ENCODE measurements at regions not wholly inside any gene's neighbourhood (a gene's known extent, or its start where the extent isn't known, plus 50 kb on each side); places are given as distances from the start of the nearest gene placed in this dataset.

GRCh38 chr5:105782501-105782900 lies 1888.2 kb downstream of the EFNA5 start:
- ATAC-seq (no peak), DNase-seq (no peak)
- Histone ChIP-seq H3K27ac (ENCODE audit: low read length) (no peak overlapping the region), H3K9me3 (ENCODE audit: control insufficient read depth, low read length) (no peaks in the 10 kb centered on the region), H3K27me3 (ENCODE audit: control insufficient read depth, insufficient read depth) (no peaks in the 10 kb centered on the region), H3K4me1 (ENCODE audit: control insufficient read depth, insufficient read depth, low read length) (no peaks in the 10 kb centered on the region), H3K4me3 (ENCODE audit: low read length) (no peak overlapping the region)
- intact Hi-C loops (cut with DNase I): no loop called here
- WGBS: 60% methylated on average over 2 of the region's 2 CpGs

- intact Hi-C loops (cut with DNase I): no loop called here
- ATAC-seq (no peak), DNase-seq (no peak)
- Histone ChIP-seq H3K9me3 (ENCODE audit: control insufficient read depth, low read length) (no peaks in the 10 kb centered on the region), H3K4me1 (ENCODE audit: control insufficient read depth, insufficient read depth, low read length) (no peaks in the 10 kb centered on the region), H3K4me3 (ENCODE audit: low read length) (no peak overlapping the region), H3K27me3 (ENCODE audit: control insufficient read depth, insufficient read depth) (no peaks in the 10 kb centered on the region), H3K27ac (ENCODE audit: low read length) (no peak overlapping the region)
- 83% methylated on average over 3 of the region's 3 CpGs for WGBS
Measured at GRCh38 chr5:105773241-105773640, 1897.5 kb downstream of the EFNA5 start.

- H3K27ac ChIP-seq (ENCODE audit: low read length): no peak overlapping the region
- H3K27me3 ChIP-seq (ENCODE audit: control insufficient read depth, insufficient read depth): no peaks in the 10 kb centered on the region
- 59% methylated on average over 2 of the region's 2 CpGs for WGBS
- H3K4me1 ChIP-seq (ENCODE audit: control insufficient read depth, insufficient read depth, low read length): no peaks in the 10 kb centered on the region
- H3K4me3 ChIP-seq (ENCODE audit: low read length): no peak overlapping the region
- DNase-seq (no peak), ATAC-seq (no peak)
- intact Hi-C loops (cut with DNase I): no loop called here
- no peaks in the 10 kb centered on the region for H3K9me3 ChIP-seq (ENCODE audit: control insufficient read depth, low read length)
Measured at GRCh38 chr5:105767267-105767666, 1903.5 kb downstream of the EFNA5 start.

- no peaks in the 10 kb centered on the region for H3K4me1 ChIP-seq (ENCODE audit: control insufficient read depth, insufficient read depth, low read length)
- DNase-seq: no peak
- H3K4me3 ChIP-seq (ENCODE audit: low read length): no peak overlapping the region
- no peaks in the 10 kb centered on the region for H3K27me3 ChIP-seq (ENCODE audit: control insufficient read depth, insufficient read depth)
- no peak for ATAC-seq
- intact Hi-C loops (cut with DNase I): no loop called here
- WGBS: 40% methylated on average over 1 of the region's 1 CpG
- H3K9me3 ChIP-seq (ENCODE audit: control insufficient read depth, low read length): no peaks in the 10 kb centered on the region
- no peak overlapping the region for H3K27ac ChIP-seq (ENCODE audit: low read length)
Measured at GRCh38 chr5:105762728-105763127, 1908.0 kb downstream of the EFNA5 start.

GRCh38 chr5:105754056-105754455 lies 1916.7 kb downstream of the EFNA5 start:
- intact Hi-C loops (cut with DNase I): no loop called here
- no peaks in the 10 kb centered on the region for H3K27me3 ChIP-seq (ENCODE audit: control insufficient read depth, insufficient read depth)
- no peaks in the 10 kb centered on the region for H3K4me1 ChIP-seq (ENCODE audit: control insufficient read depth, insufficient read depth, low read length)
- 72% methylated on average over 1 of the region's 1 CpG for WGBS
- no peak overlapping the region for H3K4me3 ChIP-seq (ENCODE audit: low read length)
- ATAC-seq (no peak), DNase-seq (no peak)
- H3K27ac ChIP-seq (ENCODE audit: low read length): no peak overlapping the region
- H3K9me3 ChIP-seq (ENCODE audit: control insufficient read depth, low read length): no peaks in the 10 kb centered on the region

- Histone ChIP-seq H3K9me3 (ENCODE audit: control insufficient read depth, low read length) (no peaks in the 10 kb centered on the region), H3K27ac (ENCODE audit: low read length) (no peak overlapping the region), H3K27me3 (ENCODE audit: control insufficient read depth, insufficient read depth) (no peaks in the 10 kb centered on the region), H3K4me3 (ENCODE audit: low read length) (no peak overlapping the region), H3K4me1 (ENCODE audit: control insufficient read depth, insufficient read depth, low read length) (no peaks in the 10 kb centered on the region)
- ATAC-seq (no peak), DNase-seq (no peak)
- WGBS: 91% methylated on average over 3 of the region's 3 CpGs
- intact Hi-C loops (cut with DNase I): no loop called here
Measured at GRCh38 chr5:105752801-105753200, 1917.9 kb downstream of the EFNA5 start.

GRCh38 chr5:105751908-105752307 lies 1918.8 kb downstream of the EFNA5 start:
- DNase-seq (no peak), ATAC-seq (no peak)
- no peak overlapping the region for H3K27ac ChIP-seq (ENCODE audit: low read length)
- H3K4me3 ChIP-seq (ENCODE audit: low read length): no peak overlapping the region
- H3K4me1 ChIP-seq (ENCODE audit: control insufficient read depth, insufficient read depth, low read length): no peaks in the 10 kb centered on the region
- intact Hi-C loops (cut with DNase I): no loop called here
- no peaks in the 10 kb centered on the region for H3K27me3 ChIP-seq (ENCODE audit: control insufficient read depth, insufficient read depth)
- H3K9me3 ChIP-seq (ENCODE audit: control insufficient read depth, low read length): no peaks in the 10 kb centered on the region

GRCh38 chr5:105745111-105745510 lies 1925.6 kb downstream of the EFNA5 start:
- H3K9me3 ChIP-seq (ENCODE audit: control insufficient read depth, low read length): no peaks in the 10 kb centered on the region
- H3K27ac ChIP-seq (ENCODE audit: low read length): no peak overlapping the region
- ATAC-seq (no peak), DNase-seq (no peak)
- intact Hi-C loops (cut with DNase I): no loop called here
- H3K4me1 ChIP-seq (ENCODE audit: control insufficient read depth, insufficient read depth, low read length): no peaks in the 10 kb centered on the region
- no peaks in the 10 kb centered on the region for H3K27me3 ChIP-seq (ENCODE audit: control insufficient read depth, insufficient read depth)
- H3K4me3 ChIP-seq (ENCODE audit: low read length): no peak overlapping the region

GRCh38 chr5:105740242-105740641 lies 1930.5 kb downstream of the EFNA5 start:
- Histone ChIP-seq H3K9me3 (ENCODE audit: control insufficient read depth, low read length) (no peaks in the 10 kb centered on the region), H3K27me3 (ENCODE audit: control insufficient read depth, insufficient read depth) (no peaks in the 10 kb centered on the region), H3K4me1 (ENCODE audit: control insufficient read depth, insufficient read depth, low read length) (no peaks in the 10 kb centered on the region), H3K27ac (ENCODE audit: low read length) (no peak overlapping the region), H3K4me3 (ENCODE audit: low read length) (no peak overlapping the region)
- DNase-seq: no peak
- intact Hi-C loops (cut with DNase I): no loop called here
- ATAC-seq: no peak
- WGBS: 66% methylated on average over 3 of the region's 3 CpGs

GRCh38 chr5:105739732-105740131 lies 1931.0 kb downstream of the EFNA5 start:
- no peak overlapping the region for H3K4me3 ChIP-seq (ENCODE audit: low read length)
- ATAC-seq: no peak
- H3K9me3 ChIP-seq (ENCODE audit: control insufficient read depth, low read length): no peaks in the 10 kb centered on the region
- intact Hi-C loops (cut with DNase I): no loop called here
- H3K27ac ChIP-seq (ENCODE audit: low read length): no peak overlapping the region
- no peaks in the 10 kb centered on the region for H3K27me3 ChIP-seq (ENCODE audit: control insufficient read depth, insufficient read depth)
- no peaks in the 10 kb centered on the region for H3K4me1 ChIP-seq (ENCODE audit: control insufficient read depth, insufficient read depth, low read length)
- DNase-seq: no peak

- H3K27ac ChIP-seq (ENCODE audit: low read length): no peak overlapping the region
- H3K9me3 ChIP-seq (ENCODE audit: control insufficient read depth, low read length): no peaks in the 10 kb centered on the region
- no peak for DNase-seq
- intact Hi-C loops (cut with DNase I): no loop called here
- no peak overlapping the region for H3K4me3 ChIP-seq (ENCODE audit: low read length)
- no peaks in the 10 kb centered on the region for H3K4me1 ChIP-seq (ENCODE audit: control insufficient read depth, insufficient read depth, low read length)
- no peak for ATAC-seq
- H3K27me3 ChIP-seq (ENCODE audit: control insufficient read depth, insufficient read depth): no peaks in the 10 kb centered on the region
Measured at GRCh38 chr5:105735704-105736103, 1935.0 kb downstream of the EFNA5 start.

- no peak overlapping the region for H3K27ac ChIP-seq (ENCODE audit: low read length)
- 59% methylated on average over 1 of the region's 1 CpG for WGBS
- intact Hi-C loops (cut with DNase I): no loop called here
- ATAC-seq (no peak), DNase-seq (no peak)
- no peaks in the 10 kb centered on the region for H3K27me3 ChIP-seq (ENCODE audit: control insufficient read depth, insufficient read depth)
- H3K4me3 ChIP-seq (ENCODE audit: low read length): no peak overlapping the region
- H3K4me1 ChIP-seq (ENCODE audit: control insufficient read depth, insufficient read depth, low read length): no peaks in the 10 kb centered on the region
- H3K9me3 ChIP-seq (ENCODE audit: control insufficient read depth, low read length): no peaks in the 10 kb centered on the region
Measured at GRCh38 chr5:105730982-105731381, 1939.8 kb downstream of the EFNA5 start.

Measured in right cardiac atrium (tissue), 5 donors.